ENCODE measurements at regions not wholly inside any gene's neighbourhood (a gene's known extent, or its start where the extent isn't known, plus 50 kb on each side); places are given as distances from the start of the nearest gene placed in this dataset.

GRCh38 chr12:91353266-91353665 is 170.6 kb upstream of the DCN start:
- TF ChIP-seq, protein P1, sequence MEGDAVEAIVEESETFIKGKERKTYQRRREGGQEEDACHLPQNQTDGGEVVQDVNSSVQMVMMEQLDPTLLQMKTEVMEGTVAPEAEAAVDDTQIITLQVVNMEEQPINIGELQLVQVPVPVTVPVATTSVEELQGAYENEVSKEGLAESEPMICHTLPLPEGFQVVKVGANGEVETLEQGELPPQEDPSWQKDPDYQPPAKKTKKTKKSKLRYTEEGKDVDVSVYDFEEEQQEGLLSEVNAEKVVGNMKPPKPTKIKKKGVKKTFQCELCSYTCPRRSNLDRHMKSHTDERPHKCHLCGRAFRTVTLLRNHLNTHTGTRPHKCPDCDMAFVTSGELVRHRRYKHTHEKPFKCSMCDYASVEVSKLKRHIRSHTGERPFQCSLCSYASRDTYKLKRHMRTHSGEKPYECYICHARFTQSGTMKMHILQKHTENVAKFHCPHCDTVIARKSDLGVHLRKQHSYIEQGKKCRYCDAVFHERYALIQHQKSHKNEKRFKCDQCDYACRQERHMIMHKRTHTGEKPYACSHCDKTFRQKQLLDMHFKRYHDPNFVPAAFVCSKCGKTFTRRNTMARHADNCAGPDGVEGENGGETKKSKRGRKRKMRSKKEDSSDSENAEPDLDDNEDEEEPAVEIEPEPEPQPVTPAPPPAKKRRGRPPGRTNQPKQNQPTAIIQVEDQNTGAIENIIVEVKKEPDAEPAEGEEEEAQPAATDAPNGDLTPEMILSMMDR (IDR thresholded peaks at IDR 0.05): no peak
- no peak for TF ChIP-seq POLR2AphosphoS5 (IDR thresholded peaks at IDR 0.05; ENCODE audit: low read depth, low read length)
